ENCODE measurements at regions not wholly inside any gene's neighbourhood (a gene's known extent, or its start where the extent isn't known, plus 50 kb on each side); places are given as distances from the start of the nearest gene placed in this dataset.

DNA sequence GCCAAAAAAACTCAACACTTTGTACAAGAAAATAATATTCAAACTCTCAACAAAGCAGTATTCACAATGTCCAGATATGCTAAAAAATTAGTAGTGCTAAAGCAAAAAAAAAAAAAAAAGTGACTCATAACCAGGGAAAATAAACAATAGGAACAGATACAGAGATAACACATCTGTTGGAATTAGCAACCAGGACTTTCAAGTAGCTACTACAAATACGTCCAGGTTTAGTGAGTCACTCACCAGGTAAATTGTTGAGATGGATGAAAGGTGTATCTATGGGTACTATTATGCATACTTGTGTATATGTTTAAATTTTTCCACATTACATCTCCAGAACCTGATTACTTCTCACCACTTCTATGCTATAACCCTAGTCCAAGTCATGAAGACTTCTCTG lies 144.8 kb upstream of the SLC35F3 start:
- no peak for TF ChIP-seq POLR2A (IDR thresholded peaks at IDR 0.05; ENCODE audit: low read depth, low read length)
- TF ChIP-seq TAF1 (IDR thresholded peaks at IDR 0.05; ENCODE audit: borderline replicate concordance, low read depth, low read length), result no peak
- TF ChIP-seq POLR2AphosphoS5 (IDR thresholded peaks at IDR 0.05; ENCODE audit: low read depth, low read length), result no peak

Measured in GM12892 (cell line).